ENCODE measurements at regions not wholly inside any gene's neighbourhood (a gene's known extent, or its start where the extent isn't known, plus 50 kb on each side); places are given as distances from the start of the nearest gene placed in this dataset.

- DNase-seq (ENCODE audit: low read depth, low spot score), result no peak
- Histone ChIP-seq H3K9me2 (ENCODE audit: insufficient read depth) (no peaks in the 10 kb centered on the region), H2AFZ (ENCODE audit: low read depth, low read length, poor library complexity, severe bottlenecking) (no peak overlapping the region), H3K27ac (ENCODE audit: low read depth, low read length) (no peak overlapping the region), H3K9me3 (ENCODE audit: control insufficient read depth in 1 of 2, insufficient read depth in 1 of 2, low read depth in 1 of 2, low read length in 2 of 2) (no peaks in the 10 kb centered on the region), H3K79me2 (ENCODE audit: insufficient read depth, low read length) (no peaks in the 10 kb centered on the region), H3K36me3 (ENCODE audit: control insufficient read depth in 1 of 2, insufficient read depth in 2 of 2, low read length in 2 of 2) (no peaks in the 10 kb centered on the region), H3K9ac (ENCODE audit: low read length) (no peak overlapping the region), H3K4me3 (replicated peaks in 1 of 2; ENCODE audit: low read depth in 1 of 2, low read length in 2 of 2) (no peak overlapping the region), H3K27me3 (ENCODE audit: insufficient read depth, low read length) (no peaks in the 10 kb centered on the region), H4K20me1 (ENCODE audit: insufficient read depth) (no peaks in the 10 kb centered on the region), H3K4me1 (ENCODE audit: control insufficient read depth in 1 of 2, insufficient read depth in 2 of 2, low read length in 2 of 2) (no peaks in the 10 kb centered on the region), H3K4me2 (ENCODE audit: low read length) (no peak overlapping the region)
- ChIA-PET RAD21 (ENCODE audit: low non-redundant PET in 1 of 2, low total read pairs in 2 of 2, uncharacterized antibody in 2 of 2, unreplicated experiment in 2 of 2) (no interaction called here), POLR2A (no interaction called here), CTCF (no interaction called here)
- no peak for ATAC-seq
- TF ChIP-seq EGR1 (IDR thresholded peaks at IDR 0.05; ENCODE audit: low read depth) (no peak), SP1 (IDR thresholded peaks at IDR 0.05; ENCODE audit: low read depth) (no peak), ZNF274 (IDR thresholded peaks at IDR 0.05; ENCODE audit: low read depth, low read length) (no peak), EZH2 (IDR thresholded peaks at IDR 0.05) (no peak), TCF7L2 (IDR thresholded peaks at IDR 0.05; ENCODE audit: borderline replicate concordance, extremely low read depth, insufficient read depth, insufficient read length) (no peak), ATF3 (IDR thresholded peaks at IDR 0.05) (no peak), MAX (IDR thresholded peaks at IDR 0.05) (no peak), CBX3 (IDR thresholded peaks at IDR 0.05; ENCODE audit: low read depth) (no peak), RAD21 (IDR thresholded peaks at IDR 0.05; ENCODE audit: low read depth) (no peak), EZH2phosphoT487 (IDR thresholded peaks at IDR 0.05; ENCODE audit: borderline replicate concordance) (no peak), YY1 (IDR thresholded peaks at IDR 0.05; ENCODE audit: extremely low read depth, insufficient replicate concordance, low read depth, low read length) (no peak), ZBTB33 (IDR thresholded peaks at IDR 0.05; ENCODE audit: extremely low read depth, insufficient replicate concordance, low read length) (no peak), JUND (IDR thresholded peaks at IDR 0.05) (no peak), POLR2AphosphoS5 (IDR thresholded peaks at IDR 0.05; ENCODE audit: low read depth, low read length) (no peak), SIN3A (IDR thresholded peaks at IDR 0.05; ENCODE audit: low read depth) (no peak), CEBPB (IDR thresholded peaks at IDR 0.05; ENCODE audit: low read depth) (no peak), ELF1 (IDR thresholded peaks at IDR 0.05; ENCODE audit: borderline replicate concordance, low read depth) (no peak), POLR2A (IDR thresholded peaks at IDR 0.05; ENCODE audit: borderline replicate concordance, extremely low read depth, insufficient read depth, insufficient read length) (no peak), ZFX (IDR thresholded peaks at IDR 0.05) (no peak), CTCF (IDR thresholded peaks at IDR 0.05 in 2 of 3, conservative IDR thresholded peaks at IDR 0.05 in 1 of 3; ENCODE audit: borderline replicate concordance in 1 of 3, insufficient read depth in 1 of 3, low read depth in 2 of 3, low read length in 2 of 3) (no peak)
- no TSS peak for BruUV-seq (replicated peaks)
- intact Hi-C loops (cut with micrococcal nuclease), result no loop called here
Measured at GRCh38 chr13:87837946-87838345, 166.8 kb downstream of the SLITRK5 start.

Data from HCT116 (cell line).